WI38 (cell line): ENCODE measurements at regions not wholly inside any gene's neighbourhood (a gene's known extent, or its start where the extent isn't known, plus 50 kb on each side); places are given as distances from the start of the nearest gene placed in this dataset.

Experiments used
- H3K4me3 ChIP-seq: 2 replicates; pipeline ENCODE4 v1.5.1; 2011; ENCODE audit warnings: low read depth, mild to moderate bottlenecking, control low read depth, low read length
- CTCF ChIP-seq: IDR thresholded peaks from 2 replicates; pipeline ENCODE4 v1.5.1; 2012; ENCODE audit warnings: low read depth, mild to moderate bottlenecking, control low read depth, low read length

GRCh38 chr6:4676016-4676415, 100.2 kb upstream of the CDYL start:
- TF ChIP-seq CTCF: no peak
- no peak overlapping the region for H3K4me3 ChIP-seq

GRCh38 chr6:4675121-4675520, 101.1 kb upstream of the CDYL start:
- no peak for TF ChIP-seq CTCF
- H3K4me3 ChIP-seq: no peak overlapping the region

- no peak for TF ChIP-seq CTCF
- no peak overlapping the region for H3K4me3 ChIP-seq
These were observed 102.3 kb upstream of the CDYL start for GRCh38 chr6:4673861-4674260.

GRCh38 chr6:4672772-4673171, 103.4 kb upstream of the CDYL start:
- no peak overlapping the region for H3K4me3 ChIP-seq
- no peak for TF ChIP-seq CTCF

GRCh38 chr6:4671587-4672115, 104.6 kb upstream of the CDYL start:
- no peak for TF ChIP-seq CTCF
- H3K4me3 ChIP-seq: no peak overlapping the region

GRCh38 chr6:4670824-4671409, 105.3 kb upstream of the CDYL start:
- H3K4me3 ChIP-seq: no peak overlapping the region
- no peak for TF ChIP-seq CTCF

- H3K4me3 ChIP-seq: no peak overlapping the region
- TF ChIP-seq CTCF: no peak
These were observed 105.9 kb upstream of the CDYL start for GRCh38 chr6:4670290-4670689.
